ENCODE measurements at regions not wholly inside any gene's neighbourhood (a gene's known extent, or its start where the extent isn't known, plus 50 kb on each side); places are given as distances from the start of the nearest gene placed in this dataset.

DNA sequence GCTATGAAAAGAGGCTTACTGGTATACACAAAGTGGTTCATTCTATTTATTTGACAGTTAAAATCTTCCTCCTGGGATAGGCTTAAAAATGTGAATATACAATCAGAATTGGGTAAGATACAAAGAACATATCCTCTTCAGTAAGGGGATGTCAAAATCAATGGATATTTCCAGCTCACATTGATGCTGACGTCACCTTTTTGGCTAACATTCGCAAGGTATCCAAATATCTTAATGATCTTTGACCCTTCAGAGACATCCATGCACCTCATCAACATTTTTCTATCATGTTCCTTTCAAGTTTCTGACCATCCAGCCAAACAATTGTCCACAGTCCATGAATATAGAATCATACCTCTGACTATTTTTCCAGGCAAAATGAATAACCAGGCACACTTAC lies 697.3 kb downstream of the NR2F2 start:
- DNase-seq (ENCODE audit: low read depth), result no peak
- TF ChIP-seq, protein P1, sequence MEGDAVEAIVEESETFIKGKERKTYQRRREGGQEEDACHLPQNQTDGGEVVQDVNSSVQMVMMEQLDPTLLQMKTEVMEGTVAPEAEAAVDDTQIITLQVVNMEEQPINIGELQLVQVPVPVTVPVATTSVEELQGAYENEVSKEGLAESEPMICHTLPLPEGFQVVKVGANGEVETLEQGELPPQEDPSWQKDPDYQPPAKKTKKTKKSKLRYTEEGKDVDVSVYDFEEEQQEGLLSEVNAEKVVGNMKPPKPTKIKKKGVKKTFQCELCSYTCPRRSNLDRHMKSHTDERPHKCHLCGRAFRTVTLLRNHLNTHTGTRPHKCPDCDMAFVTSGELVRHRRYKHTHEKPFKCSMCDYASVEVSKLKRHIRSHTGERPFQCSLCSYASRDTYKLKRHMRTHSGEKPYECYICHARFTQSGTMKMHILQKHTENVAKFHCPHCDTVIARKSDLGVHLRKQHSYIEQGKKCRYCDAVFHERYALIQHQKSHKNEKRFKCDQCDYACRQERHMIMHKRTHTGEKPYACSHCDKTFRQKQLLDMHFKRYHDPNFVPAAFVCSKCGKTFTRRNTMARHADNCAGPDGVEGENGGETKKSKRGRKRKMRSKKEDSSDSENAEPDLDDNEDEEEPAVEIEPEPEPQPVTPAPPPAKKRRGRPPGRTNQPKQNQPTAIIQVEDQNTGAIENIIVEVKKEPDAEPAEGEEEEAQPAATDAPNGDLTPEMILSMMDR (IDR thresholded peaks at IDR 0.05; ENCODE audit: control insufficient read depth, insufficient read depth, low read depth, low read length, missing control alignments), result no peak
- H3K4me3 ChIP-seq (ENCODE audit: control insufficient read depth, low read depth, low read length), result no peak overlapping the region

DNA sequence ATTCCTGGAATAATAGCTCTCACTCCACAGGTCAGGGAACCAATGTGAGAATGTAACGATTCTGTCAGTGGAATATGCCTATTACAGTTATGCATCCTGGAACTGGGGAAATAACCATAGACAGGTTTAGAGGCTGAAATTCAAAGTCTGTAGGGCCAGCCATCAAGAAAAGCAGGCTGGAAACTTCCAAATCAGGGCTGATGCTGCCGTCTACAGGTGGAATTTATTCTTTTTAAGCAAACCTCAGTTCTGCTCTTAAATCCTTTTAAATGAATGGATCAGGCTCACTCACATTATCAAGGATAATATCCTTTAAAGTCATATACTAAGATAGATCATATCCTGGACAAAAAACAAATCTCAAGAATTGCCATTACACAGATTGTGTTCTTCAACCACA lies 699.8 kb downstream of the NR2F2 start:
- H3K4me3 ChIP-seq (ENCODE audit: control insufficient read depth, low read depth, low read length), result no peak overlapping the region
- TF ChIP-seq, protein P1 (IDR thresholded peaks at IDR 0.05; ENCODE audit: control insufficient read depth, insufficient read depth, low read depth, low read length, missing control alignments), result no peak
- DNase-seq (ENCODE audit: low read depth), result no peak

DNA sequence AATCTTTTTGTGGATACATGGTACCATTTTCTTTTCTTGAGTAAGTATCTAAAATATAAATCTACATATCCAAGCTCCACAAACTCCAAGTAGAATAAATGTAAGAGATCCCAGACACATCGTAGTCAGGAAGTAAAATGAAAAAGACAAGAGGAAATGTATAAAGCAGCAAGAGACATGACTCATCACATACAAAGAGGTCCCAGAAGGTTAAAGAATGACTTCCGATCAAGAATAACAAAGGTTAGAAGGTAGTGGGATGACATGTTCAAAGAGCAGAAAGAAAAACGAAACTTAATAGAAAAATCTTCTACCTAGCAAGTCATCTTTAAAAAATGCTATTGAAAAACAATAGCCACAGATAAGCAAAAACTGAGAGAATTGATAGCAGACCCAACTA lies 705.8 kb downstream of the NR2F2 start:
- TF ChIP-seq, protein P1 (IDR thresholded peaks at IDR 0.05; ENCODE audit: control insufficient read depth, insufficient read depth, low read depth, low read length, missing control alignments), result no peak
- DNase-seq (ENCODE audit: low read depth), result no peak
- no peak overlapping the region for H3K4me3 ChIP-seq (ENCODE audit: control insufficient read depth, low read depth, low read length)

DNA sequence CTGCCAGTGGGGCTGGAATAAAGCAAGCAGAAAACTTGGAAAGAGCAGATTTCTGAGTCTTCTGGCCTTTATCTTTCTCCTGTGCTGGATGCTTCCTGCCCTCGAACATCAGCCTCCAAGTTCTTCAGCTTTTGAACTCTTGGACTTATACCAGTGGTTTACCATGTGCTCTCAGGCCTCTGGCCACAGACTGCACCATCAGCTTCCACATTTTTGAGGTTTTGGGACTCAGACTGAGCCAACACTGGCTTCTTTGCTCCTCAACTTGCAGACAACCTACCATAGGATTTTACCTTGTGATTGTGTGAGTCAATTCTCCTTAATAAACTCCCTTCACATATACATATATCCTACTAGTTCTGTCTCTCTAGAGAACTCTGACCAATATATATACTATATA lies 706.6 kb downstream of the NR2F2 start:
- H3K4me3 ChIP-seq (ENCODE audit: control insufficient read depth, low read depth, low read length), result no peak overlapping the region
- no peak for DNase-seq (ENCODE audit: low read depth)
- TF ChIP-seq, protein P1 (IDR thresholded peaks at IDR 0.05; ENCODE audit: control insufficient read depth, insufficient read depth, low read depth, low read length, missing control alignments), result no peak

DNA sequence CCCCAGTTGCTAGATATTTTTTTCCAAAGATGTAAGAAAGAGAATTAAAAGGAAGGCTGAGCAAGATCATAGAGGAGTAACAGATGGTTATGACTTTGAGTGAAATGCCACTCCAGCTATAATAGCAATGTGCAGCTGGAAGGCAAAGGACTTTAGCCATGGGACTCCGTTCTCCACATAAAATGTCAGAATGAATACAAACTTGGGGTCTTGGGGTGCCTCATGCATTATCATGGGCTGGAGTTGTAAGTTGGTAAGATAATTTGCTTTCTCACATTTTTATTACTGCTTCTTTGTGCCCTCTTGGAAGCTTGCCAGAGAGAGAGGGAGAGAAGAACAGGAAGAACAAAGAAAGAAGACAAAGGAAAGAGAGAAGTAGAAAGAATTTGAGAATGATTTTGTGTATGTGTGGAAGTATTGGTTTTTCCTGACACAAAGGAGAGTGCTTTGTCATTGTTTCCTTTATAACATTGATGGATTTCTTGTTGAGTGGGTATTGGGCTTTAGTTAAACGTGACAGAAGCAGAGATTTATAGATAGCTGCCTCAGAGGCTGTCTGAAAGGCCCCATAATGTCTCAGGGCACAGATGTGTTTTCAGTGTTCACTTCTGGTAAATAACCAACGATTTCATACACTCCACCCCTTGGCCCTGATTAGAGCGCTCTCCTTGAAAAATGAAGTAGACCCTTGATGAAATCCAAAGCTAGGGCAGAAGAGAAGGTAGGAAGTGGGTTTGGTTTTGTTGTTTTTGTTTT lies 715.3 kb downstream of the NR2F2 start:
- DNase-seq (ENCODE audit: low read depth), result no peak
- no peak overlapping the region for H3K4me3 ChIP-seq (ENCODE audit: control insufficient read depth, low read depth, low read length)
- TF ChIP-seq, protein P1 (IDR thresholded peaks at IDR 0.05; ENCODE audit: control insufficient read depth, insufficient read depth, low read depth, low read length, missing control alignments), result no peak

DNA sequence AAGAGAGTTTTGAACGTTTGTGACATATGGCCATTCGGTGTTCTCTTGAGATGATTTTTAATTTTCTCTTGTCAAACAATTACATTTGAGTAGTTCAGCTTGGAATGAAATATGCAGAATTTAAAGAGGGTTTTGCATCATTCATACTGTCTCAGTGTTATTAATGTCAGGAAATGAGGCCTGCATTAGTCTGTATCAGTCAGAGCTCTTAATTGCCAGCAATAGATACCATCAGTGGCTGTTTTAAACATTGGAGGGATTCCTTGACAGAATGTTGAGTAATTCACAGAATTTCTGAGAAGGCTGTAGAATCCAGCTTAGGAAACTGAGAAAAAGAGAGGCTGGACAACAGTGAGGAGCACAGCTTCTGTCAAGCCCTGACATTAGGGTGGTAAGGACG lies 722.0 kb downstream of the NR2F2 start:
- no peak for DNase-seq (ENCODE audit: low read depth)
- no peak overlapping the region for H3K4me3 ChIP-seq (ENCODE audit: control insufficient read depth, low read depth, low read length)
- TF ChIP-seq, protein P1 (IDR thresholded peaks at IDR 0.05; ENCODE audit: control insufficient read depth, insufficient read depth, low read depth, low read length, missing control alignments), result no peak

All from AG09309 (cell line).